Glutamatergic neuron (in vitro differentiated cells): ENCODE measurements at regions not wholly inside any gene's neighbourhood (a gene's known extent, or its start where the extent isn't known, plus 50 kb on each side); places are given as distances from the start of the nearest gene placed in this dataset.

Source experiments
- DNase-seq: peaks from one replicate; pipeline ENCODE4 v3.0.0; 2022
- H3K27ac Mint-ChIP-seq: one replicate; pipeline ENCODE4 v1.8.0; 2020; ENCODE audit warnings: mild to moderate bottlenecking, mixed read lengths, inconsistent platforms; ENCODE audit not compliant: unreplicated experiment
- H3K27me3 Mint-ChIP-seq: one replicate; pipeline ENCODE4 v1.8.0; 2020; ENCODE audit warnings: mild to moderate bottlenecking, moderate library complexity, mixed read lengths, inconsistent platforms; ENCODE audit not compliant: unreplicated experiment
- H3K36me3 Mint-ChIP-seq: one replicate; pipeline ENCODE4 v1.8.0; 2020; ENCODE audit warnings: mild to moderate bottlenecking, mixed read lengths, inconsistent platforms; ENCODE audit not compliant: unreplicated experiment
- H3K4me1 Mint-ChIP-seq: one replicate; pipeline ENCODE4 v1.8.0; 2020; ENCODE audit warnings: mild to moderate bottlenecking, low read depth, mixed read lengths, inconsistent platforms; ENCODE audit not compliant: unreplicated experiment
- H3K4me3 Mint-ChIP-seq: one replicate; pipeline ENCODE4 v1.8.0; 2020; ENCODE audit warnings: mild to moderate bottlenecking, mixed read lengths, inconsistent platforms; ENCODE audit not compliant: unreplicated experiment
- H3K9me3 Mint-ChIP-seq: one replicate; pipeline ENCODE4 v1.8.0; 2020; ENCODE audit warnings: mild to moderate bottlenecking, moderate library complexity, mixed read lengths, inconsistent platforms; ENCODE audit not compliant: unreplicated experiment
- TF ChIP-seq, protein P1 (sequence below): fragments of 200-600 bp; sonication (generic); IDR thresholded peaks from one replicate; pipeline ENCODE4 v1.5.0; 2021; ENCODE audit not compliant: partially characterized antibody, unreplicated experiment

DNA sequence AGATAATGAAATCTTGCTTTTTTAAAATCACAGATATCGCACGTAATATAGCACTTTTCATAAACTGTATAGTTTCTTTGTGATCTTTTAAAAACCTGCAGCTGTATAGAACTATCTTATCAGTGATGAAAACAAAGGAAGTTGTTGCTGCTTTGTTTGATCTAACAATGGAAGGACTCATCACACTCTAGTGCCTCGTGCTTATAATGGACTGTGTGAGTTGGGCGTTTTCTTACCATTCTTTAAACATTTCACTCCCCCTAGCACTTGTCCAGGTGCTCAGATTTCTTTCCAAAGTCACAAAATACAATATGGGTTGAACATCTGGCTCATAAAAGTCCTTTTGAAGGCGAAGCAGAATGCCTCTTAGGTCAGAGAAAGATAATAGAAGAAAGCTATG lies 94.8 kb upstream of the SPATS2L start:
- Mint-ChIP-seq H3K36me3 (no peaks in the 10 kb centered on the region), H3K4me1 (peaks cover 31% of the 10 kb centered on the region), H3K27ac (no peak overlapping the region), H3K27me3 (peaks cover 2% of the 10 kb centered on the region), H3K9me3 (peaks cover 5% of the 10 kb centered on the region), H3K4me3 (no peak overlapping the region)
- DNase-seq, result no peak
- TF ChIP-seq, protein P1, sequence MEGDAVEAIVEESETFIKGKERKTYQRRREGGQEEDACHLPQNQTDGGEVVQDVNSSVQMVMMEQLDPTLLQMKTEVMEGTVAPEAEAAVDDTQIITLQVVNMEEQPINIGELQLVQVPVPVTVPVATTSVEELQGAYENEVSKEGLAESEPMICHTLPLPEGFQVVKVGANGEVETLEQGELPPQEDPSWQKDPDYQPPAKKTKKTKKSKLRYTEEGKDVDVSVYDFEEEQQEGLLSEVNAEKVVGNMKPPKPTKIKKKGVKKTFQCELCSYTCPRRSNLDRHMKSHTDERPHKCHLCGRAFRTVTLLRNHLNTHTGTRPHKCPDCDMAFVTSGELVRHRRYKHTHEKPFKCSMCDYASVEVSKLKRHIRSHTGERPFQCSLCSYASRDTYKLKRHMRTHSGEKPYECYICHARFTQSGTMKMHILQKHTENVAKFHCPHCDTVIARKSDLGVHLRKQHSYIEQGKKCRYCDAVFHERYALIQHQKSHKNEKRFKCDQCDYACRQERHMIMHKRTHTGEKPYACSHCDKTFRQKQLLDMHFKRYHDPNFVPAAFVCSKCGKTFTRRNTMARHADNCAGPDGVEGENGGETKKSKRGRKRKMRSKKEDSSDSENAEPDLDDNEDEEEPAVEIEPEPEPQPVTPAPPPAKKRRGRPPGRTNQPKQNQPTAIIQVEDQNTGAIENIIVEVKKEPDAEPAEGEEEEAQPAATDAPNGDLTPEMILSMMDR, result no peak

DNA sequence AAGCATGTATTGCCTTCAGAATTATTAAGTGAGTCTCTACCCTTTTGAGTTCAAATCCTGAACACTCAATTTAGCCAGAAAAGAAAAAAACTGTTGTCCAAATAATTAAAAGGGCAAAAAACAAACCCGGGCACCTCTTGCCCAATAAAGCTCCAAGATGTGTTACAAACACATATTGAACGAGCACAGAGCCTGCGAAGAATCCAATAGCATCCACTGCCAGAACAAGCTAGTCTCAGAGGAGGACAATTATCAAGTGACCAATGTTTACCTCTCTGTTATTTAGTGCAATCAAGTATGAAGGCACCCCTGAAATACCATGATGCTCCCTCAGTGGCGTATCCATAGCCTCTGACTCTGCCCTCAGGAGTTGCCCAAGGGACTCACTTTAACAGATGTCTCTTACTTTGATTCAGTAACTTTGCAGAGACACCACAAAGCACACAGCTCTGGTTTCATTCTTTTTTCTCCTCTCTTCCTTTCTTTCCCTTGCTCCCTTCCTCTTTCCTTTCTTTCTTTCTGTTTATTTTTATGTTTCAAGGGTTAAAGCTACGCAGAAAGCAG lies 93.5 kb upstream of the SPATS2L start:
- Mint-ChIP-seq H3K27ac (peak overlapping the region; percentile 83), H3K27me3 (peaks cover 2% of the 10 kb centered on the region), H3K36me3 (no peaks in the 10 kb centered on the region), H3K4me3 (peak overlapping the region; percentile 12), H3K9me3 (peaks cover 5% of the 10 kb centered on the region), H3K4me1 (peaks cover 33% of the 10 kb centered on the region)
- TF ChIP-seq, protein P1, result no peak
- no peak for DNase-seq

DNA sequence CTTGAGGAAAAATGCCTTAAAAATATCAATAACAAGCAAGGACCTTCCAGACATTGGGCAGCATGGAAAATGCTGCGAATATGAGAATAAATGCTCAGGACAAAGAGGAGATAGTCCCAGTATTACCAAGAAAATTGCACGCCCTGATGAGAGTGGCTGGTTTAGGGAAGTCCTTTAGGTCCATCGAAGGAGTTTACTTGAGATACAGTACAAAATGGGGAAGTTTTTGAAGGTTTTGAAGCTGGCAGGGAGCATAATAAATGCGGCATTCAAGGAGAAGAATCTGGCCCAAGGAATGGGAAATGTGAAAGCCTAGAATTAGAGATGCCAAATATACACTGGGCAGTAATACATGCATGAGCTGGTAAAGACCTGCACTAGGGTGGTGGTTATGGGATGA lies 90.2 kb upstream of the SPATS2L start:
- Mint-ChIP-seq H3K9me3 (peaks cover 5% of the 10 kb centered on the region), H3K36me3 (no peaks in the 10 kb centered on the region), H3K4me1 (peaks cover 53% of the 10 kb centered on the region), H3K27ac (no peak overlapping the region), H3K27me3 (no peaks in the 10 kb centered on the region), H3K4me3 (no peak overlapping the region)
- TF ChIP-seq, protein P1, result no peak
- no peak for DNase-seq

DNA sequence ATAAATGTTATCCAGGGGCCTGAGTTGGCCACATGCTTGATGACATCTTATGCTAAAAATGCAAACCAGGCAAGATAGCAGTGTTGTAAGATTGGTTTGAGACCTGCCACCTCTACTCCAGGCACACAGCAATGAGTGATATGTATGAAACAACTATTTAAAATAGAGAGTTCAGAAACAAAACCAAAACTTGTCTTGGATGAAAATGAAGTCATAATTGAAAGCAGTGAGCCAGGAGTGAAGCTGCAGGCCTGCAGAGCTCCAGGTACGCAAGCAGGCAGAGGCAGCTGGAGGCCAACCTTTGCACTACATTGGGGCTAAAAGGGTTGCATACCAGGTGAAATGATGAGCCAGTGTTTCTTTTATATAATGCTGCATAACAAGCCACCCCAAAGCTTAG lies 89.2 kb upstream of the SPATS2L start:
- DNase-seq, result no peak
- Mint-ChIP-seq H3K27ac (no peak overlapping the region), H3K4me3 (no peak overlapping the region), H3K27me3 (no peaks in the 10 kb centered on the region), H3K36me3 (no peaks in the 10 kb centered on the region), H3K9me3 (peaks cover 5% of the 10 kb centered on the region), H3K4me1 (peaks cover 52% of the 10 kb centered on the region)
- TF ChIP-seq, protein P1, result no peak

DNA sequence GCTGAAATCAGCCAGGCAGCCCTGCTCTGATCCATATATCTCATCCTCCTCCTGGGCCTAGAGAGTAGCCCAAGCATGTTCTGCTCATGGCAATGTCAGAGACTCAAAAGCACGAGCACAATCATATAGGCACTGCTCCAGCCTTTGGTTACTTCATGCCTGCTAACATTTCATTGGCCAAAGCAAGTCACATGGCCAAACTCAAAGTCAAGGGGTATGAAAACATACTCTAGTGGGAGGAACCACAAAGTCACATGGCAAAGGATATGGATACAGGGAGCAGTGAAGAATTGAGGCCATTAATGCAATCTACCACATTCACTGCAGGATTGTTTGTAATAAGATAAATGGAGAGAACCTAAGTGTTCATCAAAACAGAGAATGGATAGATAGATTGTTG lies 87.8 kb upstream of the SPATS2L start:
- H3K4me1 Mint-ChIP-seq, result peaks cover 40% of the 10 kb centered on the region
- peak overlapping the region; percentile 95 for H3K27ac Mint-ChIP-seq

More for the DNA sequence above, 87.8 kb upstream of the SPATS2L start:
- Mint-ChIP-seq H3K27me3 (no peaks in the 10 kb centered on the region), H3K4me3 (no peak overlapping the region), H3K36me3 (no peaks in the 10 kb centered on the region), H3K9me3 (peaks cover 3% of the 10 kb centered on the region)
- no peak for DNase-seq
- TF ChIP-seq, protein P1, result no peak
